ENCODE measurements at regions not wholly inside any gene's neighbourhood (a gene's known extent, or its start where the extent isn't known, plus 50 kb on each side); places are given as distances from the start of the nearest gene placed in this dataset.

GRCh38 chr12:116474331-116474730, 84.8 kb upstream of the MAP1LC3B2 start:
- TF ChIP-seq CTCF (IDR thresholded peaks at IDR 0.05): no peak
- TF ChIP-seq REST (IDR thresholded peaks at IDR 0.05; ENCODE audit: insufficient read depth in 1 of 2, low read depth in 2 of 2, low read length in 1 of 2): no peak
- no peak for TF ChIP-seq SIN3A (IDR thresholded peaks at IDR 0.05; ENCODE audit: borderline replicate concordance, insufficient read depth, low read depth, low read length)
- no peak for TF ChIP-seq POLR2AphosphoS5 (IDR thresholded peaks at IDR 0.05; ENCODE audit: low read depth, low read length)
- no peak for TF ChIP-seq TCF7L2 (IDR thresholded peaks at IDR 0.05; ENCODE audit: low read depth, low read length)

Data from Panc1 (cell line).